SK-N-SH treated with all-trans-retinoic acid at 6 μM for 48 hours (cell line): ENCODE measurements at regions not wholly inside any gene's neighbourhood (a gene's known extent, or its start where the extent isn't known, plus 50 kb on each side); places are given as distances from the start of the nearest gene placed in this dataset.

Experiments
- BACH2 ChIP-seq: fragments of 250-450 bp; sonication (Bioruptor Pico); IDR thresholded peaks from 2 replicates; pipeline ENCODE4 v1.9.0; 2021; ENCODE audit warnings: mild to moderate bottlenecking, borderline replicate concordance
- OSR1 ChIP-seq: fragments of 250-450 bp; sonication (Bioruptor Pico); IDR thresholded peaks from 2 replicates; pipeline ENCODE4 v1.8.0; 2022; ENCODE audit warnings: moderate library complexity, mild to moderate bottlenecking, inconsistent platforms
- PATZ1 ChIP-seq: fragments of 250-450 bp; sonication (Bioruptor Pico); IDR thresholded peaks from 2 replicates; pipeline ENCODE4 v1.8.0; 2020; ENCODE audit warnings: mild to moderate bottlenecking, moderate library complexity, borderline replicate concordance
- POU6F1 ChIP-seq: fragments of 250-450 bp; sonication (Bioruptor Pico); IDR thresholded peaks from 2 replicates; pipeline ENCODE4 v1.8.0; 2021; ENCODE audit warnings: low read depth, mild to moderate bottlenecking, moderate library complexity, borderline replicate concordance
- RARB ChIP-seq: fragments of 250-450 bp; sonication (Bioruptor Pico); IDR thresholded peaks from 2 replicates; pipeline ENCODE4 v1.8.0; 2021; ENCODE audit warnings: mild to moderate bottlenecking, moderate library complexity
- SNAI2 ChIP-seq: fragments of 250-450 bp; sonication (Bioruptor Pico); IDR thresholded peaks from 2 replicates; pipeline ENCODE4 v1.5.0; 2020; ENCODE audit warnings: mild to moderate bottlenecking, moderate library complexity
- ZFP3 ChIP-seq: fragments of 250-450 bp; sonication (Bioruptor Pico); IDR thresholded peaks from 2 replicates; pipeline ENCODE4 v1.5.0; 2020; ENCODE audit warnings: mild to moderate bottlenecking, moderate library complexity
- ZFP30 ChIP-seq: fragments of 450-650 bp; formaldehyde crosslinking; IDR thresholded peaks from 2 replicates; pipeline ENCODE4 v1.5.0; 2022; ENCODE audit warnings: mild to moderate bottlenecking, moderate library complexity

- no peak for TF ChIP-seq PATZ1 (CRISPR knock-in tag)
- no peak for TF ChIP-seq OSR1 (CRISPR knock-in tag)
- TF ChIP-seq ZFP30 (CRISPR knock-in tag): no peak
- no peak for TF ChIP-seq SNAI2 (CRISPR knock-in tag)
- TF ChIP-seq RARB (CRISPR knock-in tag): no peak
- no peak for TF ChIP-seq BACH2 (CRISPR knock-in tag)
- TF ChIP-seq ZFP3 (CRISPR knock-in tag): no peak
- TF ChIP-seq POU6F1 (CRISPR knock-in tag): no peak
These were observed 283.7 kb downstream of the CTTN start for GRCh38 chr11:70682056-70682455.
